Panc1 (cell line): ENCODE measurements at regions not wholly inside any gene's neighbourhood (a gene's known extent, or its start where the extent isn't known, plus 50 kb on each side); places are given as distances from the start of the nearest gene placed in this dataset.

Experiments
- CTCF ChIP-seq: fragments of 450-650 bp; IDR thresholded peaks from 2 replicates; pipeline ENCODE4 v1.5.1; 2017; ENCODE audit warnings: mild to moderate bottlenecking
- POLR2AphosphoS5 ChIP-seq: IDR thresholded peaks from 2 replicates; pipeline ENCODE4 v1.6.1; 2012; ENCODE audit warnings: mild to moderate bottlenecking, low read depth, low read length, moderate library complexity
- REST ChIP-seq, 2 experiments: IDR thresholded peaks; 2 replicates each; pipeline ENCODE4 v1.6.1; 2011 to 2012; ENCODE audit warnings: low read depth in 2 of 2, control low read depth in 1 of 2, low read length in 1 of 2, mild to moderate bottlenecking in 1 of 2, moderate library complexity in 1 of 2; ENCODE audit not compliant: insufficient read depth in 1 of 2
- SIN3A ChIP-seq: IDR thresholded peaks from 2 replicates; pipeline ENCODE4 v1.6.1; 2012; ENCODE audit warnings: low read depth, mild to moderate bottlenecking, low read length, moderate library complexity, borderline replicate concordance; ENCODE audit not compliant: insufficient read depth

- TF ChIP-seq CTCF (no peak), POLR2AphosphoS5 (no peak), REST (IDR thresholded peaks at IDR 0.05; ENCODE audit: insufficient read depth in 1 of 2, low read depth in 2 of 2, low read length in 1 of 2) (no peak), SIN3A (no peak)
Measured at GRCh38 chr13:89968470-89968869, 1379.0 kb upstream of the MIR17HG start.
